GM11168 (cell line): ENCODE measurements at regions not wholly inside any gene's neighbourhood (a gene's known extent, or its start where the extent isn't known, plus 50 kb on each side); places are given as distances from the start of the nearest gene placed in this dataset.
"Not testable (repeated sequence)": the region's sequence is repeated elsewhere in the genome, so short reads cannot be mapped to it uniquely, and the experiment has no call there.

ENCODE experiments used
- in situ Hi-C: fragments of 300-500 bp; cut with MboI; formaldehyde crosslinking; loops from one replicate; pipeline ENCODE4 v1.12.0; 2022; ENCODE audit warnings: low sequenced_read_pairs; ENCODE audit not compliant: unreplicated experiment

DNA sequence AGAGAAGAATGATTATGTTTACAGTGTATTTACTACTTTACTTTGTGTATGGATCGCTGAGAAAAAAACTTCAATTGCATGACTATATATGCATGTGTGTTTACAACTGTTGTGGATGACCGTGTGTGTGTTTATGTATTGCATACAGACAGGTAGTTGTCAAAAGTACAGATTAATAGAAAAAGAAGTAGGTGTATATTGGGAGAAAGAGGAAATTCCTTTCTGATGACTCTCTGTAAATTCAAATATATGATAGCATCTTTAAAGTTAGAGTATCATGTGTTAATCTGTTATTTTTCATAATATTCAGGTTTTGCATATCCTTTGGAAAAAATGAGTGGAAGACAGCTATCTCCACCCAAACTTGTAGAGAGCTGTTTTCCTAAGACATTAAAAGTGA, 160.4 kb upstream of the AGR3 start:
- in situ Hi-C loops: no loop called here

DNA sequence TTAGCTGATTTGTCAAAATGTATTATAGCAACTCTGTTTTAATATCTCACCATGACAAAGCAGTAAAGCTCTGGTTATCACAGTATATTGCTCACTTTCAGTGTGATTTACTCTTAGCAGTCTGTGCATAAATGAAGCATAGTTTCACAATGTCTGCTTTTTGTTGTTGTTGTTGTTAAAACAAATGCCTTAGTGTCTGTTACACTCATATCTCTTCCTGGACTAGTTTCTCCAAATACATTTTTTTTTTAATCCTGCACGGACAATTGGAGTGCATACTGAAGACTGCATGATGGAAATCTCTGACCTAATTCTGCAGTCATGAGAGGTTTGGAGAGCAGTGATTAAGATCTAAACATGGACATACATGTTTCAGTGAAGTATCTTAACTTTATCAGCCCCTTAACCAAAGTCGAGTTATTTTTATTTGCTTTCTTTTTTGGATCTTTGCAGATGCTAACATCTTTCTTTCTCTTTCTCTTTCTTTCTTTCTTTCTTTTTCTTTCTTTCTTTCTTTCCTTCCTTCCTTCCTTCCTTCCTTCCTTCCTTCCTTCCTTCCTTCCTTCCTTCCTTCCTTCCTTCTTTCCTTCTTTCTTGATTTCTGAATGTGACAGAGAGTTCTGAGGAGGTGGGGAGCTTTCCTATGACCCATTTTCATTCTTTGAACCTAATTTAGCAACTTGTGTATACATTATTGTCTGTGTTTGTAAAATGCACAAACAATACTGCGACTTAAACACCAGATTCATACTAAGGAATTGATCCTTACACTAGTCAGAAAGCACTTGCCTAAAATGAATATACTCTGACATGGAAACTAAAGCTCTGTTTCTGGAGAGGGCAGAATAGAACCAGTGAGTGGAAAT, 161.5 kb upstream of the AGR3 start:
- in situ Hi-C loops: no loop called here

DNA sequence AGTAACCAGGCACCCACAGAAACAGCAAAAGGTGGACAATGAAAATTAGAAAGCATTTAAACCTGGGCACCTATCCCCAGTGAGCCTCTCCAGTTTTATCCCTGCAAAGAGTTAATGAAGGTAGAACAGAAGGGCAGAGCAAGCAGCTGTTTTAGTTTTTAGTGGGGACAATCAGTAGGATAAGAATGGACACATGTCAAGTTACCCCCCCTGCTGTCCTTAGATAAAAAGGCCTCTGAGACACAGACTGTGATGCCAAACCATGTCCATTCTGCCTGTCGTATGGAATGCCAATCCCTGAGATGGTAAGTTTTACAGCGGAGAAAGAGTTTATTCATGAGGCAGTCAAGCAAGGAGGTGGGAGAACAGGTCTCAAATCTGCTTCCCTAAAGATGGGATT, 162.6 kb upstream of the AGR3 start:
- in situ Hi-C loops: no loop called here

DNA sequence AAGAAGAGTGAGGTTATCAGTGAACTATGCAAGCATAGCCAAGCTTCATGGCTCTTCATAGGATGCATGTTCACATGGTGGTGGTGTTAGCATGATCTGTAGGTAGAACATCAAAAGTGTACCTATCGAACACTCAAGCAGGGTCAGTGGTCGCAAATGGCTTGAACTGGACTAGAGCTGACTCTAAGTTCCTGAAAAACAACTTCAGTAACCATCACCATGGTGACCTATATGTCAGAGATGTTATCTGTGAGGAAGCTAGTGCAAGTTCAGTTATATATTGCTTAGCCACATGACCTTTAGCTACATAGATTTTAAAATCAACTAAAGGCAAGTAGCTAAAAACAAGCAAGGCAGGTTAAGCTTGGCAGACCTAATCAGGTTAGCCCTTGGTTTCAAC, 163.1 kb upstream of the AGR3 start:
- in situ Hi-C loops: no loop called here

DNA sequence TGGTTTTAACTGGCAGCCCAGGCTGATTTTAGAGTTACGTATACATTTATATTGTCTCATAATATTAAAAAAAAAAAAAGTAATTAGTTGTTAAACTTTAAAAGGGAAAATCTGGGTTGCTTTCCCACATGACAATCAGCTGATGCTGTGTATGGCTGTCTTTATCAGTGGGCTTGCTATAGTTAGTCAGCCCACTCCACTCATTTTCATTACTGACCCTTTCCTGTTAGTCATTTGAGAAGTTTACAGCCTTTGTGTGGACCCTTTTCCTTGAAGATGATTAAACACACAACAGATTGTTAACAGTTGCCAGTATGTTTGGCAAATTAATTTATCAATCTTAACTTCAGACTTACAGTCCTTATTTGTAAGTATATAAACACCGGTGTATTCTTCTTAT, 164.5 kb upstream of the AGR3 start:
- in situ Hi-C loops: no loop called here

DNA sequence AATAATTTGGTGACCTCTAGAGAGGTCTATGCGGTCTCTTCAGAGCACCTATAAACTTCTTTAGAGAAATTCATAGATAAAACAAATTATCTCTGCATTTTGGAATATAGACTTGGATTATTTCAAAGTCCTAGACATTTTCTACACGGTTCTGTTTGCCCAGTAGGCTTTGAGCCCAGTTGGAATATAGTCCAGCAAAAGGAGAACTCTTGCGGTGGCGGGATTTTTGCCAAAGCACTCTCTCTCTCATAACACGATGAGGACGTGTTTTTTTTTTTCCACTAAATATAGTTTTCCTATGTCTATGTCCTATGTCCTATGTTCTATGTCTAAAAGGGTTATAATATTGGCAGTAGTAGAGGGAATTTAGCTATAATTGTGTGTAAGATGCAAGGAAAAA, 164.9 kb upstream of the AGR3 start:
- in situ Hi-C loops: no loop called here

DNA sequence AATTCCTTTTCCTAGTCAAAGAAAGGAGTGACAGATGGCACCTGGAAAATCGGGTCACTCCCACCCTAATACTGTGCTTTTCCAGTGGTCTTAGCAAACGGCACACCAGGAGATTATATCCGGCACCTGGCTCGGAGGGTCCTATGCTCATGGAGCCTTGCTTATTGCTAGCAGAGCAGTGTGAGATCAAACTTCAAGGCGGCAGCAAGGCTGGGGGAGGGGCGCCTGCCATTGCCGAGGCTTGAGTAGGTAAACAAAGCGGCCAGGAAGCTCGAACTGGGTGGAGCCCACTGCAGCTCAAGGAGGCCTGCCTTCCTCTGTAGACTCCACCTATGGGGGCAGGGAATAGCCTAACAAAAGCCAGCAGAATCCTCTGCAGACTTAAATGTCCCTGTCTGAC, 171.4 kb upstream of the AGR3 start:
- in situ Hi-C loops: not testable (repeated sequence)

DNA sequence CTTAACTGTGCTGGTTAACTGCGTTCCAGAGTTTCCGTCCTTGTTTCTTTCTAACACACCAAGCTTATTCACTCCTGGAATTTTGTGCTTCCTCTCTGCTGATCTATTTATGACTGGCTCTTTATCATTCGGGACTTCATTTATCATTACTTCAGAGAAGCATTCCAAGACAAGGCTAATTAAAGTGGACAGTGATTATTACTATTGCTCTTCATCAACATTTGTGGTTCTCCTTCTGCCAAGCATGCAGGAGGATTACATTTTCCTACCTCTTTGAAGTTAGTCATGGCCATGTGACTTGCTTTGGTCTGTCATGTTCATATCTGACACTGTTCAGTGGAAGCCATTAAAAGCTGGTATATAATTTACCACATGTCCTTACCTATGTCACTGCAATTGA, 172.4 kb upstream of the AGR3 start:
- in situ Hi-C loops: no loop called here

DNA sequence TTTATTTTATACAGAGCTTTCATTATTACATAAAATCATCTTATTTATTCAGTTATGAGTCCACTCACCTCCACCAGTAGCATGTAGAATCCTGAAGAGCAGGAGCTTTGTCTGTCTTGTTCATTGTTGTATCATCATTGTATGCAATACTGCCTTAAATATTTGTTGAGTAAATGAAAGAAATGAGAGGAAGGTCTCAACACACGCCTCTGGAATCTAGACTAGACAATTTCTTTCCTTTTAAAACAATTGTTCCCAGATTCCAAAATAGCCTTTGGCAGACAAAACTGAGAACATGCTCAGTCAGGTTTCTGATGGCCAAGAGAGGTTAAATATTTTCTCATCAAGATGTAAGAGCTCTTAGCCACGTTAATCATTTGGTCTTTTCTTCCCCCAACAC, 173.1 kb upstream of the AGR3 start:
- in situ Hi-C loops: no loop called here

DNA sequence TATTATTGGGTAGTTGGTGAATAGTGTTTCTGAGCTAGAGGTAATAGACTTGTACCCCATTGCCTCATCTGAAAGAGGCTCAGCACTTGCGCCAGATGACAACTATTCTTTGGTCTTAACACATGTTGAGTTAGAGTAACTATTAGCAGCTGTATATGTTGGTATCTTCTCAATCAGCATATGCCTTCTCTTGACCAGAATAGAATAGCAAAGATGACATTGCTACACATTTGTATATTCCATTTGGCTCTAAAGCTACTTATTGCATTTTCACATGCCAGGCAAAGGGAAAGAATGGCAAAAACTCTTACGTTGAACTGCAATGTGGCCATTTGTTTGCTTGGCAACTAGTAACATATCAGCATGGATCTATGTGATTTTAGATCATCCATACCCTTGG, 173.8 kb upstream of the AGR3 start:
- in situ Hi-C loops: no loop called here

DNA sequence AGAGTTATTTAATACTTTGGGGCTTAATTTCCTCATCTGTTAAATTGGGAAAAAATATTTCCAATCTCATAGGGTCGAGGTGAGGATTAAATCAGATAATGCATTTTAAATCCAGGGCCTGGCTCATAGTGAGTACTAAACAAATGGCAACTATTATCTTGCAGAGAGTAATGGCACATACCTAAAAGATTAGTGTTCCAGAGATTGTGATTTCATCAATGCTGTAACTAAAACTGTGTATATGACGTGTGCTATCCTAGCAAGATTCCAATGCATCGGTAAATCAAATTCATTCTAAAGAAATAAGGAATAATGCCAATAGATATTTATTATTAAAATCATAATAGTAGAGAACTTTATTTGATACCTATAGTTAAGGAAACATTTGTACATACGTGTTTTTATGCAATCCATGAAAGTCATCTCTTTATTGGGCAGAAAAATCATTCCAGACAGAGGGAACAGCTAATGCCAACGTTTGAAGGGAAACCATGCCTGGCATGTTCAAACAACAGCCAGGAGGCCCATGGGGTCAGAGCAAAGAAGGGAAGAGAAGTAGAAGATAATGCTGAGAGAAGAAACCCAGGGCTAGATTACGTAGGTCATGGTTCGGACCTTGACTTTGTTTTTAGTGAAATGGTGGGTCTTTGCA, 174.8 kb upstream of the AGR3 start:
- in situ Hi-C loops: no loop called here

DNA sequence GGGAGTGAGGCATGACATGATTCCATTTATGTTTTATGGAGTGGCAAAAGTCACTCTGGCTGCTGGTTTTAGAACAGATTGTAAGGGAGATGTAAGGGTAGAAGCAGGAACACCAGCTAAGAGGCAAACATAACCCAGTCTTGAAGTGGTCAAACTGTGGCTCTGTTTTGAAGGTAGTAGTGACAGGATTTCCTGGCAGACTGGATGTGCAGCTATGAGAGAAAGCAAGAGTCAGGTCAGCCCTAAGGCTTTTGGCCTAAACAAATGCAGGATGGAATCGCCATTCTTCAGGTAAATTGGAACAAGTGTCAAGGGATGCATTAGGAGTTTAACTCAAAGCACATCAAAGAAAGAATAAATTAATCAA, 175.3 kb upstream of the AGR3 start:
- in situ Hi-C loops: no loop called here

DNA sequence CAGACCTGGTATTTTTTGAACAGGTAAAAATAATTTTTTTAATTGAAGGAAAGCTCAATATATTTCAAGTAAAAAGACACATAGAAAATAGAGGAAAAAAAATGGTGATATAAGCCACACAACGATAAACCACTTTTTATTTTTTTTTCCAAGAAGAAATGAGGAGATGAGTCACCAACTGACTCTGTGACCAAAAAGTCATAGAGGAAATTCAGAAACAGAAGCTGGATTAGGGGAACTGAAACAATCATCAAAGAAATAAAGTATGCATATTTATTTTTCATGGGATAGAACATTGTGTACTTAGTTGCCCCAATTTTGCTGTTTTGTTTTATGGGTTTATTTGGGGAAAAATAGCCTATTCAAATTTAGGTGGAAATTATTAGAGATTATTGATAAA, 176.8 kb upstream of the AGR3 start:
- in situ Hi-C loops: no loop called here

DNA sequence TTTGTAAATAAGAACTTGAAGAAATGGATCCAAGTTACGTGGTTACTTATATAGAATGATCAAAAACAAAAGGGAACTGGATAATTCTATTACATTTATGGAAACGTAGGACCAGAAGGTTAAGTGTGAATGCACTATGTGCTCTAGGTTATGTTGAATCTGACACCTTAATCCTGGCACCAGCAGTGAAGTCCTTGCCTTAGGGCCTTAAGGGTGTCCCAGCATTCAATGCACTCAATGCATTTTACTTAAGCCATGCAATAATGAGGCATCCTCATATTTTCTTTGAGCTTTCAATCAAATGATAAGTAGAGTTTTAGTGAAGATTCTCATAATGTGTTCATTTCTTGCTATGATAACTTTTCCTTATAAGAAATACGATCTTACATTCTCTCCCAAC, 178.3 kb upstream of the AGR3 start:
- in situ Hi-C loops: no loop called here

DNA sequence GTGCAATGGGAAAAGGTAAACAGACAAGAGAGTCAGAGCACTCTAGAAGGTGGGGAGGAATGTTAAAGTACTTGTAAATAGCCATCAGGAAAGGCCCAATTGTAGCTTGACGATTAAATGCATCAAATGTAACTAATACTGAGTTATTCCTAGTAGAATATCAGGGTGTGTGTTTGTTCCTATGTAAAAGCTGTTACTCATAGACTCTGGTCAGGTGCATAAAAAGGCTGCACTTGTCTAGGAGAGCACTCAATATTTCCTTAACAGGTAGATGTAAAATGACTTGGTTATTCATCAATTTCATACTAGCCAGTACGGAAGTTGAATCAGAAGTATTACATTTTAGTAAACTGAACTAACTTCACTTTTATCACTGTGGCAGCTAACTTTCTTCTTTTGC, 179.7 kb upstream of the AGR3 start:
- in situ Hi-C loops: no loop called here

DNA sequence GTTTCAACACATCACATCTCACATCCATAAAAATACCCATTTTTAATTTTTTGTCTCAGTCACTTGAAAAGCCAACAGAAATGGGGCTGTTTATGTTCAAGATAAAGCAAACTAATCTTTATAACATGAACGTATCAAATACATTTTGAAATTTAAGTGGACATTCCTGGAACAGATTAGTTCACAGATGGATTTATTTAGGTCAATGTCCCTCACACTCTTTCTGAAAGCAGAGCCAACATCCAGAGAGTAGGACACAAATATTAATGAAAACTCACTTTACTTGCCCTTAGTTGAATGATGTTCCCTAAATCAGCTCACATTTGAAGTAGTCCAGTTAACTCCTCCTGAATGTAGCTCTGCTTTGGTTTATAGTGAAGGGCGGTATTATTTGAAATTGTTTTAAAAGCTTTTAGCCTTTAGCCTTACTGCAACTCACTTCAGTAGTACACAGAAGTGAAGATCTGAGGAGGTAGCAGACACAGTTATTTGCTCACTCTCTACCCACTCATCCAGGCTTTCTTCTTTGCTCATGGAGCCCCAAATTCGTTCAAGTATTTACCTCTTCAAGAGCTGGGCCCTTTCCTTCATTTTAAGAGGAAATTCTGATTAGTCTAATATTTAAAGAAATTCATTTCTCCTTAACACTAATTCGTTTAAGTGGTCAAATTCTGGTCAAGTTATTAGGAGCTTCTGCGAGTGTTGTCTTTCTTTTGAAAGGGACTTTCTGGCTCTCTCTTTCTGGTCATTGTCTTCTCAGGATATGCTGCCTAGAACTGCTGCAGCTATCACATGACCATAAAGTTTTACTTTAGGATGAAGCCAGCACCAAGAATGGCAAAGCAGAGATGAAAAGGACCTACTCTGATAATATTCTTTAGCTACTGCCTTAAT, 180.6 kb upstream of the AGR3 start:
- in situ Hi-C loops: no loop called here

DNA sequence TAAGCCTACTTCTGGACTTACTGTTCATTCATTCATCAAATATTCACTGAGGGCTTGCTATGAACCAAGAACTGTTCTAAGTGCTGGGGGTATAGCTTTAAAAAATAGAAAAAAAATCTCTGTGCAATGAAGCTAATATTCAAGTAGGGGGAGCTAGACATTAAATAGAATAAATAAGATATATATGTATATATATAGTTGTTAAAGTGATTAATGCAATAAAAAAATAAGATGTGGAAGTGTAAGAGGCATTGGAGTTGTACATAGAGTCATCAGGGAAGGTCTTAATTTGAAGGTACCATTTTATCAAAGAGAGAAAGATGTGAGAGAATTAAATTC, 181.2 kb upstream of the AGR3 start:
- in situ Hi-C loops: no loop called here

DNA sequence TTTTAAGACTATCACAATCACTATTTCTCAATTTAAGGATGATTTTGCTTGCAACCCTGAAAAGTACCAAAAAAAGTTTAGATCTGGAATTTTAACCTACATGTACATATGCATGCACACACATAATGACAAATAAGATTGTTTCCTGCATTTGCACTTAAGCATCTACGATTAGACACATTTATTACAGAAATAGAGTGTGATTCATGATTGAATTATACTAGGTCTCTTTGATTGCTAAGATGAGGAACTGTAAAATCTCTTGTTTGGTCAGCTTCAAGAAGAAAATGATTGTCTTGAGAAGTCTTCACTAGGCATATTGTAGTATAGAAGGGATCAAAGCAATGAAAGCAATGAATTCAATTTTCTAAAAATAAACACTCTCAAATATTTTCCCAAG, 185.9 kb upstream of the AGR3 start:
- in situ Hi-C loops: no loop called here

DNA sequence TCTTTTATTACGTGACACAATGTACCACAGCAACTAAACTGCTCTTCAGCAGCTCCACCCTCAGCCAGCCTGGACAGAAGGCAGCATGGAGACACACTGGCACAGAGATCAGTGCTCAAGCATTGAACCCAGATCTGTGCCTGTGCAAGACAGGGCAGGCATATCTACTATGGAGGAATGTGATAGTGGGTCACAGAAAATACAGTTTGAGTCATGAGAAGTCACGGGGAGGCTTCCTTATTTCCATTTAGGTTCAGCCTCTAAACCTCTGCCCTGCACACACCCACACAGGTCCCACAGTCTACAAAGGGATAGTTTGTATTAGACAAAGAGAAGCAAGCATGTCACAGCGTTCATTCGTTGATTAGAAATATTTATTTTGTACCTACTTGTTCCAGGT, 187.4 kb upstream of the AGR3 start:
- in situ Hi-C loops: no loop called here

DNA sequence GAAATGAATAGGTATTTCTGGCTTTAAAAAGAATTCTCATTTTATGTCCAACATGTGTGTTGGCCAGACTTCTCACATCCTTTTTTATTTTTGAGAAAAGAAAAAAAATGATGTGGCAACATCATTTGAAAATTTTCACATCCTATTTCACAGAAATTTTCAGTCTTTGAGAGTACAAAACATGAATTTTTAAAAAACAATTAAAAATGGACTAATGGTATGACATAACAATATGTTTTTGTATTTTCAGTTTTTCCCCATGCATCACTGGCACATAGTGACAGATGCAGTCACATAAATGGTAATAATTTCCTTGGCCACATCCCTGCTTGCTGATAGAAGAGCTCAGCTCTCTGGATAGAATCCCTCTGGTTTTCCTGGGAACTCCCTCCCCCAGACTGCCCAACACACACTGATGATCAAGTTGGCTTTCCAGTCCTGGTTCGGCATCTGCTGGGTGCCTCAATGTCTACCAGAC, 188.5 kb upstream of the AGR3 start:
- in situ Hi-C loops: no loop called here

DNA sequence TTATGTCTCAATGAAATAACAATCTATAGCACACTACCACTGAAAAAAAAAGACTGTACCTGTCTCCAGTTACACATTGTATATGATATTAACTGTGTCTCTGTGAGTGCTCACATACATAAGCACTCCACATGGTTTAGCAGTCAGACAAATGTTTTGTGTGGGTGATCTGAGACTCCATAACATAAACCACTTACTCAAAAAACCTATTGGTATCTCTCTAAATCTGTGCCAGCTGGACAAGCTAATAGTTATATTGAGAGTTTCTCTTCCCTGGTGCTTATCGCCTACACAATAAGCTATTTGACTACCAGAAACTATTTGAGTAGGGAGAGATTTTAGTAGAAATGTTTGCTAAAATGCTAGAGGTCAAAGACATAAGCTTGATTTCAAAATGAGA, 190.1 kb upstream of the AGR3 start:
- in situ Hi-C loops: no loop called here
